ENCODE measurements at regions not wholly inside any gene's neighbourhood (a gene's known extent, or its start where the extent isn't known, plus 50 kb on each side); places are given as distances from the start of the nearest gene placed in this dataset.

- Histone ChIP-seq H3K27ac (no peak overlapping the region), H3K9me3 (no peaks in the 10 kb centered on the region), H3K4me3 (replicated peaks in 1 of 3) (no peak overlapping the region), H3K27me3 (no peaks in the 10 kb centered on the region), H3K36me3 (no peaks in the 10 kb centered on the region), H3K4me1 (no peaks in the 10 kb centered on the region)
- no peak for TF ChIP-seq POLR2A (IDR thresholded peaks at IDR 0.05)
- no peak for TF ChIP-seq CTCF (IDR thresholded peaks at IDR 0.05)
- no peak for DNase-seq
- intact Hi-C loops (cut with DNase I): no loop called here
- WGBS, 2 donors: 11 to 41% methylated on average over 1 of the region's 1 CpG
These were observed 272.2 kb upstream of the ADRA1B start for GRCh38 chr5:159644053-159644452.

- H3K9me3 ChIP-seq: no peaks in the 10 kb centered on the region
- DNase-seq: no peak
These were observed 271.0 kb upstream of the ADRA1B start for GRCh38 chr5:159645179-159645846.

GRCh38 chr5:159650803-159651202, 265.5 kb upstream of the ADRA1B start:
- H3K4me1 ChIP-seq: no peaks in the 10 kb centered on the region
- intact Hi-C loops (cut with DNase I): no loop called here
- H3K27me3 ChIP-seq: no peaks in the 10 kb centered on the region
- TF ChIP-seq POLR2A (IDR thresholded peaks at IDR 0.05) (no peak), CTCF (IDR thresholded peaks at IDR 0.05) (no peak)
- H3K9me3 ChIP-seq: no peaks in the 10 kb centered on the region
- no peaks in the 10 kb centered on the region for H3K36me3 ChIP-seq
- WGBS, 2 donors: 82 to 83% methylated on average over 2 of the region's 2 CpGs
- H3K4me3 ChIP-seq (replicated peaks in 1 of 3): no peak overlapping the region
- no peak for DNase-seq
- H3K27ac ChIP-seq: no peak overlapping the region

More at GRCh38 chr5:159645179-159645846, 271.0 kb upstream of the ADRA1B start:
- H3K27ac ChIP-seq: no peak overlapping the region
- TF ChIP-seq CTCF (IDR thresholded peaks at IDR 0.05) (no peak), POLR2A (IDR thresholded peaks at IDR 0.05) (no peak)
- H3K36me3 ChIP-seq: no peaks in the 10 kb centered on the region
- H3K4me1 ChIP-seq: no peaks in the 10 kb centered on the region
- no peak overlapping the region for H3K4me3 ChIP-seq (replicated peaks in 1 of 3)
- intact Hi-C loops (cut with DNase I): no loop called here
- no peaks in the 10 kb centered on the region for H3K27me3 ChIP-seq
- WGBS, 2 donors: 88 to 89% methylated on average over 7 of the region's 7 CpGs

GRCh38 chr5:159655757-159656409, 260.4 kb upstream of the ADRA1B start:
- Histone ChIP-seq H3K9me3 (no peaks in the 10 kb centered on the region), H3K27ac (no peak overlapping the region), H3K27me3 (no peaks in the 10 kb centered on the region), H3K4me3 (replicated peaks in 1 of 3) (no peak overlapping the region), H3K36me3 (no peaks in the 10 kb centered on the region), H3K4me1 (no peaks in the 10 kb centered on the region)
- intact Hi-C loops (cut with DNase I): no loop called here
- DNase-seq: peak; percentile 17 to 30
- no peak for TF ChIP-seq POLR2A (IDR thresholded peaks at IDR 0.05)
- WGBS, 2 donors: 41 to 62% methylated on average over 3 of the region's 3 CpGs

- DNase-seq: no peak
- no peak overlapping the region for H3K4me3 ChIP-seq (replicated peaks in 1 of 3)
- H3K27me3 ChIP-seq: no peaks in the 10 kb centered on the region
- H3K27ac ChIP-seq: no peak overlapping the region
- WGBS, 2 donors: 72 to 73% methylated on average over 4 of the region's 4 CpGs
- H3K9me3 ChIP-seq: no peaks in the 10 kb centered on the region
- H3K4me1 ChIP-seq: no peaks in the 10 kb centered on the region
- intact Hi-C loops (cut with DNase I): no loop called here
- no peaks in the 10 kb centered on the region for H3K36me3 ChIP-seq
- TF ChIP-seq CTCF (IDR thresholded peaks at IDR 0.05) (no peak), POLR2A (IDR thresholded peaks at IDR 0.05) (no peak)
These were observed 259.0 kb upstream of the ADRA1B start for GRCh38 chr5:159657298-159657697.
